PC-9 (cell line): ENCODE measurements at regions not wholly inside any gene's neighbourhood (a gene's known extent, or its start where the extent isn't known, plus 50 kb on each side); places are given as distances from the start of the nearest gene placed in this dataset.

Source experiments
- EZH2 ChIP-seq: fragments of 200-600 bp; sonication (generic); IDR thresholded peaks from 2 replicates; pipeline ENCODE4 v1.8.0; 2017; ENCODE audit warnings: antibody characterized with exemption, low read depth
- TF ChIP-seq, protein P1 (sequence below): fragments of 200-600 bp; sonication (generic); conservative IDR thresholded peaks from 2 replicates; pipeline ENCODE4 v1.6.1; 2017; ENCODE audit warnings: mixed run types, antibody characterized with exemption, mild to moderate bottlenecking, moderate library complexity

GRCh38 chr6:8588176-8588575 is 152.8 kb upstream of the SLC35B3 start:
- TF ChIP-seq, protein P1, sequence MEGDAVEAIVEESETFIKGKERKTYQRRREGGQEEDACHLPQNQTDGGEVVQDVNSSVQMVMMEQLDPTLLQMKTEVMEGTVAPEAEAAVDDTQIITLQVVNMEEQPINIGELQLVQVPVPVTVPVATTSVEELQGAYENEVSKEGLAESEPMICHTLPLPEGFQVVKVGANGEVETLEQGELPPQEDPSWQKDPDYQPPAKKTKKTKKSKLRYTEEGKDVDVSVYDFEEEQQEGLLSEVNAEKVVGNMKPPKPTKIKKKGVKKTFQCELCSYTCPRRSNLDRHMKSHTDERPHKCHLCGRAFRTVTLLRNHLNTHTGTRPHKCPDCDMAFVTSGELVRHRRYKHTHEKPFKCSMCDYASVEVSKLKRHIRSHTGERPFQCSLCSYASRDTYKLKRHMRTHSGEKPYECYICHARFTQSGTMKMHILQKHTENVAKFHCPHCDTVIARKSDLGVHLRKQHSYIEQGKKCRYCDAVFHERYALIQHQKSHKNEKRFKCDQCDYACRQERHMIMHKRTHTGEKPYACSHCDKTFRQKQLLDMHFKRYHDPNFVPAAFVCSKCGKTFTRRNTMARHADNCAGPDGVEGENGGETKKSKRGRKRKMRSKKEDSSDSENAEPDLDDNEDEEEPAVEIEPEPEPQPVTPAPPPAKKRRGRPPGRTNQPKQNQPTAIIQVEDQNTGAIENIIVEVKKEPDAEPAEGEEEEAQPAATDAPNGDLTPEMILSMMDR, result no peak
- no peak for TF ChIP-seq EZH2
